Smooth muscle cell (in vitro differentiated cells): ENCODE measurements at regions not wholly inside any gene's neighbourhood (a gene's known extent, or its start where the extent isn't known, plus 50 kb on each side); places are given as distances from the start of the nearest gene placed in this dataset.

Experiments
- DNase-seq: peaks from one replicate; lab custom pipeline; 2025; ENCODE audit not compliant: unreplicated experiment; lab: John Stamatoyannopoulos, UW
- H2AFZ ChIP-seq: fragments of 200-600 bp; sonication (generic); 2 replicates; pipeline ENCODE4 v1.6.0; 2016; ENCODE audit warnings: antibody characterized with exemption, low read depth, mild to moderate bottlenecking
- H3F3A ChIP-seq: fragments of 200-600 bp; sonication (generic); 2 replicates; pipeline ENCODE4 v1.6.0; 2017; ENCODE audit warnings: antibody characterized with exemption, low read depth
- H3K27ac ChIP-seq: fragments of 200-600 bp; sonication (generic); 2 replicates; pipeline ENCODE4 v1.5.1; 2016; ENCODE audit warnings: low read depth, mild to moderate bottlenecking
- H3K27me3 ChIP-seq: fragments of 200-600 bp; sonication (generic); 2 replicates; pipeline ENCODE4 v1.6.1; 2016; ENCODE audit warnings: low read depth, mild to moderate bottlenecking
- H3K36me3 ChIP-seq: fragments of 200-600 bp; sonication (generic); 2 replicates; pipeline ENCODE4 v1.5.1; 2016; ENCODE audit warnings: low read depth
- H3K4me1 ChIP-seq: fragments of 200-600 bp; sonication (generic); 2 replicates; pipeline ENCODE4 v1.5.1; 2016; ENCODE audit warnings: low read depth
- H3K4me2 ChIP-seq: fragments of 200-600 bp; sonication (generic); 2 replicates; pipeline ENCODE4 v1.6.0; 2016; ENCODE audit warnings: mild to moderate bottlenecking
- H3K4me3 ChIP-seq: fragments of 200-600 bp; sonication (generic); 2 replicates; pipeline ENCODE4 v1.5.1; 2016; ENCODE audit warnings: mild to moderate bottlenecking
- H3K79me2 ChIP-seq: fragments of 200-600 bp; sonication (generic); 2 replicates; pipeline ENCODE4 v1.6.0; 2016; ENCODE audit warnings: low read depth, mild to moderate bottlenecking
- H3K9ac ChIP-seq: fragments of 200-600 bp; sonication (generic); 2 replicates; pipeline ENCODE4 v1.6.0; 2016; ENCODE audit warnings: low read depth
- H3K9me3 ChIP-seq: fragments of 200-600 bp; sonication (generic); replicated peaks from 2 replicates; pipeline ENCODE4 v1.5.1; 2016; ENCODE audit warnings: low read depth
- H4K20me1 ChIP-seq: fragments of 200-600 bp; sonication (generic); 2 replicates; pipeline ENCODE4 v1.6.0; 2016; ENCODE audit warnings: low read depth
- CTCF ChIP-seq: fragments of 200-600 bp; sonication (generic); IDR thresholded peaks from 2 replicates; pipeline ENCODE4 v1.5.1; 2017; ENCODE audit warnings: borderline replicate concordance, mild to moderate bottlenecking, antibody characterized with exemption; ENCODE audit not compliant: insufficient read depth, poor library complexity, severe bottlenecking
- WGBS: methylation state at CpG from one replicate; pipeline ENCODE4 v1.1.7; 2016; ENCODE audit warnings: low lambda C conversion rate; 5-methylcytosine and 5-hydroxymethylcytosine counted together

- 71% methylated on average over 2 of the region's 2 CpGs for WGBS
- Histone ChIP-seq H3K79me2 (no peaks in the 10 kb centered on the region), H4K20me1 (no peaks in the 10 kb centered on the region), H3K36me3 (no peaks in the 10 kb centered on the region), H2AFZ (no peak overlapping the region), H3K4me3 (no peak overlapping the region), H3K4me2 (no peak overlapping the region), H3K27me3 (no peaks in the 10 kb centered on the region), H3K9me3 (no peaks in the 10 kb centered on the region), H3K9ac (no peak overlapping the region), H3F3A (no peaks in the 10 kb centered on the region), H3K27ac (no peak overlapping the region), H3K4me1 (no peaks in the 10 kb centered on the region)
- DNase-seq: no peak
- no peak for TF ChIP-seq CTCF
Measured at GRCh38 chr5:26278078-26278477, 760.3 kb downstream of the CDH9 start.

- no peaks in the 10 kb centered on the region for H3F3A ChIP-seq
- WGBS: 73% methylated on average over 1 of the region's 1 CpG
- no peak for TF ChIP-seq CTCF
Measured at GRCh38 chr5:26259081-26259480, 779.3 kb downstream of the CDH9 start.

GRCh38 chr5:26245321-26245720 lies 793.1 kb downstream of the CDH9 start:
- TF ChIP-seq CTCF: no peak
- 89% methylated on average over 5 of the region's 5 CpGs for WGBS
- H3K4me3 ChIP-seq: no peak overlapping the region

More at GRCh38 chr5:26259081-26259480, 779.3 kb downstream of the CDH9 start:
- Histone ChIP-seq H3K4me2 (no peak overlapping the region), H3K4me1 (no peaks in the 10 kb centered on the region), H3K27me3 (no peaks in the 10 kb centered on the region), H3K9ac (no peak overlapping the region), H3K9me3 (no peaks in the 10 kb centered on the region), H4K20me1 (no peaks in the 10 kb centered on the region), H3K4me3 (no peak overlapping the region), H2AFZ (no peak overlapping the region), H3K79me2 (no peaks in the 10 kb centered on the region), H3K36me3 (no peaks in the 10 kb centered on the region), H3K27ac (no peak overlapping the region)
- no peak for DNase-seq

GRCh38 chr5:26239588-26239987 lies 798.8 kb downstream of the CDH9 start:
- Histone ChIP-seq H3K4me3 (no peak overlapping the region), H3K79me2 (no peaks in the 10 kb centered on the region), H3K4me1 (no peaks in the 10 kb centered on the region), H2AFZ (no peak overlapping the region), H3F3A (no peaks in the 10 kb centered on the region), H3K9me3 (no peaks in the 10 kb centered on the region), H3K4me2 (no peak overlapping the region), H3K27me3 (no peaks in the 10 kb centered on the region), H3K36me3 (no peaks in the 10 kb centered on the region), H3K9ac (no peak overlapping the region), H4K20me1 (no peaks in the 10 kb centered on the region), H3K27ac (no peak overlapping the region)
- DNase-seq: no peak
- 78% methylated on average over 4 of the region's 4 CpGs for WGBS
- TF ChIP-seq CTCF: no peak

More at GRCh38 chr5:26245321-26245720, 793.1 kb downstream of the CDH9 start:
- H3K9ac ChIP-seq: no peak overlapping the region
- H3K9me3 ChIP-seq: no peaks in the 10 kb centered on the region
- H3K4me1 ChIP-seq: no peaks in the 10 kb centered on the region
- no peaks in the 10 kb centered on the region for H3K79me2 ChIP-seq
- no peaks in the 10 kb centered on the region for H4K20me1 ChIP-seq
- H3K27ac ChIP-seq: no peak overlapping the region
- DNase-seq: no peak
- H3K4me2 ChIP-seq: no peak overlapping the region
- H2AFZ ChIP-seq: no peak overlapping the region
- H3K27me3 ChIP-seq: no peaks in the 10 kb centered on the region
- H3F3A ChIP-seq: no peaks in the 10 kb centered on the region
- H3K36me3 ChIP-seq: no peaks in the 10 kb centered on the region
